GM23338 (cell line): ENCODE measurements at regions not wholly inside any gene's neighbourhood (a gene's known extent, or its start where the extent isn't known, plus 50 kb on each side); places are given as distances from the start of the nearest gene placed in this dataset.

Experiments
- NANOG ChIP-seq: IDR thresholded peaks from 2 replicates; pipeline ENCODE4 v1.6.1; 2016; ENCODE audit warnings: antibody characterized with exemption, borderline replicate concordance
- POLR2AphosphoS5 ChIP-seq: IDR thresholded peaks from 2 replicates; pipeline ENCODE4 v1.6.1; 2016; ENCODE audit warnings: antibody characterized with exemption, low read depth
- ZNF331 ChIP-seq: fragments of 250-450 bp; sonication (Bioruptor Pico); IDR thresholded peaks from 2 replicates; pipeline ENCODE4 v1.5.0; 2020; ENCODE audit warnings: low read depth, mild to moderate bottlenecking, moderate library complexity
- TF ChIP-seq, protein P1 (sequence below): IDR thresholded peaks from one replicate; pipeline ENCODE4 v1.6.1; 2018; ENCODE audit warnings: antibody characterized with exemption; ENCODE audit not compliant: unreplicated experiment
- TF ChIP-seq, protein P2 (sequence below): fragments of 250-450 bp; sonication (Bioruptor Pico); IDR thresholded peaks from 2 replicates; pipeline ENCODE4 v1.5.0; 2020; ENCODE audit warnings: mild to moderate bottlenecking, moderate library complexity

DNA sequence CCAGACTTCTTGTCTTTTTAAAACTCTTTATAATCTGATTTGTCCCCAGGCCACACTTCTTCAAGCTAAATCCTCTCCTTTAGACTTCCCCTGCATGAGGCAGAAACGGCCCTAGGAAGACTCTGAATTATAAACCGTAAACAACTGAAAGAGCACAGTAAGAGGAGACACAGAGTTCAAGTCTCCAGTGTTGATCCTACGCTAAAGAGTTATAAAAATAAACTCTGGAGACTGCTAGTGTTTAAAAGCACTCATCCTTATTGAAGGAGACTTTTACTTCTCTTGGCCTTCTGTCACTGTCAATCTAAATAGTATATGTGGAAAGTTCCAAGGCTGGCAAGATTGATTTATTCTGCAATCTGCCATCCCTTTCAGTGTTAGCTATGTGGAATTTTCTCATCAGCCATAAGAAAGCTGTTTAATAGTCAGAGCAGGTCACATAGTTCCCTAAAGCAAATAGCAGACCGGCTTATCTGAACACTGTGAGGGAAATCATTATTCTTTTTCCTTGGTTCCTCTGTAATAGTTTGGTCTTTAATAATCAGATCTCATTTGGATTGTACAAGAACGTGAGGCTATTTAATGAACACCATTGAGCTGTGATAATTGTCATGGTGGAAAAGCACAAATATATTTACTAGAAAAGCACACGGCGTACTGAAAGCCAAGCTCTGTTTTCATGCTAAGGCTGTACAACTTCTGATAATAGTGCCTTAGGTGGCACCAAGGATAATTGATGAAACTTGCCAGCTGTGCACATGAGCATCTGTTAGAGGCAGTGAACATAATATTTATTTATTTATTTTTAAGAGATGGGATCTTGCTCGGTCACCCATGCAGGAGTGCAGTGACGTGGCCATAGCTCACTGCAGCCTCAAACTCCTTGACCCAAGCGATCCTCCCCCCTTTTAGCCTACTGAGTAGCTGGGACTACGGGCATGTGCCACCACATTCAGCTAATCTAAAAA is 157.7 kb downstream of the CEP135 start (continued):
- TF ChIP-seq, protein P1, sequence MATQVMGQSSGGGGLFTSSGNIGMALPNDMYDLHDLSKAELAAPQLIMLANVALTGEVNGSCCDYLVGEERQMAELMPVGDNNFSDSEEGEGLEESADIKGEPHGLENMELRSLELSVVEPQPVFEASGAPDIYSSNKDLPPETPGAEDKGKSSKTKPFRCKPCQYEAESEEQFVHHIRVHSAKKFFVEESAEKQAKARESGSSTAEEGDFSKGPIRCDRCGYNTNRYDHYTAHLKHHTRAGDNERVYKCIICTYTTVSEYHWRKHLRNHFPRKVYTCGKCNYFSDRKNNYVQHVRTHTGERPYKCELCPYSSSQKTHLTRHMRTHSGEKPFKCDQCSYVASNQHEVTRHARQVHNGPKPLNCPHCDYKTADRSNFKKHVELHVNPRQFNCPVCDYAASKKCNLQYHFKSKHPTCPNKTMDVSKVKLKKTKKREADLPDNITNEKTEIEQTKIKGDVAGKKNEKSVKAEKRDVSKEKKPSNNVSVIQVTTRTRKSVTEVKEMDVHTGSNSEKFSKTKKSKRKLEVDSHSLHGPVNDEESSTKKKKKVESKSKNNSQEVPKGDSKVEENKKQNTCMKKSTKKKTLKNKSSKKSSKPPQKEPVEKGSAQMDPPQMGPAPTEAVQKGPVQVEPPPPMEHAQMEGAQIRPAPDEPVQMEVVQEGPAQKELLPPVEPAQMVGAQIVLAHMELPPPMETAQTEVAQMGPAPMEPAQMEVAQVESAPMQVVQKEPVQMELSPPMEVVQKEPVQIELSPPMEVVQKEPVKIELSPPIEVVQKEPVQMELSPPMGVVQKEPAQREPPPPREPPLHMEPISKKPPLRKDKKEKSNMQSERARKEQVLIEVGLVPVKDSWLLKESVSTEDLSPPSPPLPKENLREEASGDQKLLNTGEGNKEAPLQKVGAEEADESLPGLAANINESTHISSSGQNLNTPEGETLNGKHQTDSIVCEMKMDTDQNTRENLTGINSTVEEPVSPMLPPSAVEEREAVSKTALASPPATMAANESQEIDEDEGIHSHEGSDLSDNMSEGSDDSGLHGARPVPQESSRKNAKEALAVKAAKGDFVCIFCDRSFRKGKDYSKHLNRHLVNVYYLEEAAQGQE, result no peak
- TF ChIP-seq, protein P2, sequence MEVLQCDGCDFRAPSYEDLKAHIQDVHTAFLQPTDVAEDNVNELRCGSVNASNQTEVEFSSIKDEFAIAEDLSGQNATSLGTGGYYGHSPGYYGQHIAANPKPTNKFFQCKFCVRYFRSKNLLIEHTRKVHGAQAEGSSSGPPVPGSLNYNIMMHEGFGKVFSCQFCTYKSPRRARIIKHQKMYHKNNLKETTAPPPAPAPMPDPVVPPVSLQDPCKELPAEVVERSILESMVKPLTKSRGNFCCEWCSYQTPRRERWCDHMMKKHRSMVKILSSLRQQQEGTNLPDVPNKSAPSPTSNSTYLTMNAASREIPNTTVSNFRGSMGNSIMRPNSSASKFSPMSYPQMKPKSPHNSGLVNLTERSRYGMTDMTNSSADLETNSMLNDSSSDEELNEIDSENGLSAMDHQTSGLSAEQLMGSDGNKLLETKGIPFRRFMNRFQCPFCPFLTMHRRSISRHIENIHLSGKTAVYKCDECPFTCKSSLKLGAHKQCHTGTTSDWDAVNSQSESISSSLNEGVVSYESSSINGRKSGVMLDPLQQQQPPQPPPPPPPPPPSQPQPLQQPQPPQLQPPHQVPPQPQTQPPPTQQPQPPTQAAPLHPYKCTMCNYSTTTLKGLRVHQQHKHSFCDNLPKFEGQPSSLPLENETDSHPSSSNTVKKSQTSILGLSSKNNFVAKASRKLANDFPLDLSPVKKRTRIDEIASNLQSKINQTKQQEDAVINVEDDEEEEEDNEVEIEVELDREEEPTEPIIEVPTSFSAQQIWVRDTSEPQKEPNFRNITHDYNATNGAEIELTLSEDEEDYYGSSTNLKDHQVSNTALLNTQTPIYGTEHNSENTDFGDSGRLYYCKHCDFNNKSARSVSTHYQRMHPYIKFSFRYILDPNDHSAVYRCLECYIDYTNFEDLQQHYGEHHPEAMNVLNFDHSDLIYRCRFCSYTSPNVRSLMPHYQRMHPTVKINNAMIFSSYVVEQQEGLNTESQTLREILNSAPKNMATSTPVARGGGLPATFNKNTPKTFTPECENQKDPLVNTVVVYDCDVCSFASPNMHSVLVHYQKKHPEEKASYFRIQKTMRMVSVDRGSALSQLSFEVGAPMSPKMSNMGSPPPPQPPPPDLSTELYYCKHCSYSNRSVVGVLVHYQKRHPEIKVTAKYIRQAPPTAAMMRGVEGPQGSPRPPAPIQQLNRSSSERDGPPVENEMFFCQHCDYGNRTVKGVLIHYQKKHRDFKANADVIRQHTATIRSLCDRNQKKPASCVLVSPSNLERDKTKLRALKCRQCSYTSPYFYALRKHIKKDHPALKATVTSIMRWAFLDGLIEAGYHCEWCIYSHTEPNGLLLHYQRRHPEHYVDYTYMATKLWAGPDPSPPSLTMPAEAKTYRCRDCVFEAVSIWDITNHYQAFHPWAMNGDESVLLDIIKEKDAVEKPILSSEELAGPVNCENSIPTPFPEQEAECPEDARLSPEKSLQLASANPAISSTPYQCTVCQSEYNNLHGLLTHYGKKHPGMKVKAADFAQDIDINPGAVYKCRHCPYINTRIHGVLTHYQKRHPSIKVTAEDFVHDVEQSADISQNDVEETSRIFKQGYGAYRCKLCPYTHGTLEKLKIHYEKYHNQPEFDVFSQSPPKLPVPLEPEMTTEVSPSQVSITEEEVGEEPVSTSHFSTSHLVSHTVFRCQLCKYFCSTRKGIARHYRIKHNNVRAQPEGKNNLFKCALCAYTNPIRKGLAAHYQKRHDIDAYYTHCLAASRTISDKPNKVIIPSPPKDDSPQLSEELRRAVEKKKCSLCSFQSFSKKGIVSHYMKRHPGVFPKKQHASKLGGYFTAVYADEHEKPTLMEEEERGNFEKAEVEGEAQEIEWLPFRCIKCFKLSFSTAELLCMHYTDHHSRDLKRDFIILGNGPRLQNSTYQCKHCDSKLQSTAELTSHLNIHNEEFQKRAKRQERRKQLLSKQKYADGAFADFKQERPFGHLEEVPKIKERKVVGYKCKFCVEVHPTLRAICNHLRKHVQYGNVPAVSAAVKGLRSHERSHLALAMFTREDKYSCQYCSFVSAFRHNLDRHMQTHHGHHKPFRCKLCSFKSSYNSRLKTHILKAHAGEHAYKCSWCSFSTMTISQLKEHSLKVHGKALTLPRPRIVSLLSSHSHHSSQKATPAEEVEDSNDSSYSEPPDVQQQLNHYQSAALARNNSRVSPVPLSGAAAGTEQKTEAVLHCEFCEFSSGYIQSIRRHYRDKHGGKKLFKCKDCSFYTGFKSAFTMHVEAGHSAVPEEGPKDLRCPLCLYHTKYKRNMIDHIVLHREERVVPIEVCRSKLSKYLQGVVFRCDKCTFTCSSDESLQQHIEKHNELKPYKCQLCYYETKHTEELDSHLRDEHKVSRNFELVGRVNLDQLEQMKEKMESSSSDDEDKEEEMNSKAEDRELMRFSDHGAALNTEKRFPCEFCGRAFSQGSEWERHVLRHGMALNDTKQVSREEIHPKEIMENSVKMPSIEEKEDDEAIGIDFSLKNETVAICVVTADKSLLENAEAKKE (CRISPR knock-in tag), result no peak
- TF ChIP-seq NANOG (no peak), POLR2AphosphoS5 (no peak), ZNF331 (CRISPR knock-in tag) (no peak)
